Osteocyte (in vitro differentiated cells): ENCODE measurements at regions not wholly inside any gene's neighbourhood (a gene's known extent, or its start where the extent isn't known, plus 50 kb on each side); places are given as distances from the start of the nearest gene placed in this dataset.

Experiments used
- DNase-seq: peaks from one replicate; pipeline ENCODE4 v3.0.0; 2021; ENCODE audit warnings: mixed read lengths; ENCODE audit not compliant: unreplicated experiment; ENCODE audit errors: extremely low spot score
- H3K27ac Mint-ChIP-seq: one replicate; pipeline ENCODE4 v1.8.0; 2021; ENCODE audit warnings: mild to moderate bottlenecking, mixed read lengths; ENCODE audit not compliant: unreplicated experiment
- H3K27me3 Mint-ChIP-seq: one replicate; pipeline ENCODE4 v1.8.0; 2021; ENCODE audit warnings: mixed read lengths; ENCODE audit not compliant: unreplicated experiment
- H3K36me3 Mint-ChIP-seq: one replicate; pipeline ENCODE4 v1.8.0; 2021; ENCODE audit warnings: mixed read lengths; ENCODE audit not compliant: unreplicated experiment
- H3K4me1 Mint-ChIP-seq: one replicate; pipeline ENCODE4 v1.8.0; 2021; ENCODE audit warnings: mixed read lengths; ENCODE audit not compliant: unreplicated experiment
- H3K4me3 Mint-ChIP-seq: one replicate; pipeline ENCODE4 v1.8.0; 2021; ENCODE audit warnings: mild to moderate bottlenecking, moderate library complexity, mixed read lengths; ENCODE audit not compliant: unreplicated experiment
- H3K9me3 Mint-ChIP-seq: one replicate; pipeline ENCODE4 v1.8.0; 2021; ENCODE audit warnings: mixed read lengths; ENCODE audit not compliant: unreplicated experiment
- CTCF ChIP-seq: fragments of 200-600 bp; sonication (generic); IDR thresholded peaks from 2 replicates; pipeline ENCODE4 v1.5.0; 2021; ENCODE audit warnings: antibody characterized with exemption, mild to moderate bottlenecking, moderate library complexity

GRCh38 chr12:91998316-91998715 lies 147.3 kb downstream of the BTG1 start:
- no peak for TF ChIP-seq CTCF
- peaks cover 29% of the 10 kb centered on the region for H3K4me1 Mint-ChIP-seq

GRCh38 chr12:91994208-91994797 lies 151.3 kb downstream of the BTG1 start:
- Mint-ChIP-seq H3K27me3 (no peaks in the 10 kb centered on the region), H3K9me3 (peaks cover 10% of the 10 kb centered on the region), H3K27ac (no peak overlapping the region), H3K4me1 (peaks cover 25% of the 10 kb centered on the region), H3K4me3 (no peak overlapping the region), H3K36me3 (peaks cover 2% of the 10 kb centered on the region)
- no peak for DNase-seq
- TF ChIP-seq CTCF, result no peak

More at GRCh38 chr12:91998316-91998715, 147.3 kb downstream of the BTG1 start:
- H3K9me3 Mint-ChIP-seq, result peaks cover 13% of the 10 kb centered on the region
- no peak for DNase-seq
- peaks cover 2% of the 10 kb centered on the region for H3K36me3 Mint-ChIP-seq
- no peaks in the 10 kb centered on the region for H3K27me3 Mint-ChIP-seq
- no peak overlapping the region for H3K4me3 Mint-ChIP-seq
- H3K27ac Mint-ChIP-seq, result no peak overlapping the region

DNA sequence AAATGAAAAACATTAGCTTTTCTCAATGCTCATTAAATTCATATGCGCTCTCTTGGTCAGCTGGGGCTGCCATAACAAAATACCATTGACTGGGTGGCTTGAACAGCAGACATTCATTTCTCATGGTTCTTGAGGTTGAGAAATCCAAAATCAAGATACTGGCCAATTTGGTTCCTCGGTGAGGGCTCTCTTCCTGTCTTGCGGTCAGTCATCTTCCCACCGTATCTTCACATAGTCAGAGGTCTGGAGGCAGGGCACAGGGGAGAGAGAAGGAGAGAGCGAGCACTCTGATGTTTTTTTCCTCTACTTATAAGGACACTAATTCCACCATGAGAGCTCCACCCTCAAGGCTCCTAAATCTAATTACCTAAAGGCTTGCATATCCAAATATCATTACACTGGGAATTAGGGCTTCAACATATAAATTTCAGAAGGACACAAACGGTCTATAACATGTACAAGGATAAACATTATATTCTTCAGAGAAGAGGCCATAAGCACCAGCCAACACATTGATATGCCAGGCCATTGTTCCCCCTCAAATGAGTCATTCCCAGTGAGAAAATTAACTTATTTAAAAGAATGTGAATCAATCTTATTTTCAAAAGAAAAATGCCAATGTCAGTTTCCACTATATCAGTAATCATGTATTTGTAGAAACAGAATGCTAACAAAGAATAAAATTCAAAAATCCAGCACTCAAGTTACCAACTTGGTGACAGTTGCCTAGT lies 152.2 kb downstream of the BTG1 start:
- no peak for TF ChIP-seq CTCF
- Mint-ChIP-seq H3K4me1 (peaks cover 31% of the 10 kb centered on the region), H3K27me3 (no peaks in the 10 kb centered on the region), H3K9me3 (peaks cover 6% of the 10 kb centered on the region), H3K27ac (no peak overlapping the region), H3K4me3 (no peak overlapping the region), H3K36me3 (peaks cover 2% of the 10 kb centered on the region)
- no peak for DNase-seq

DNA sequence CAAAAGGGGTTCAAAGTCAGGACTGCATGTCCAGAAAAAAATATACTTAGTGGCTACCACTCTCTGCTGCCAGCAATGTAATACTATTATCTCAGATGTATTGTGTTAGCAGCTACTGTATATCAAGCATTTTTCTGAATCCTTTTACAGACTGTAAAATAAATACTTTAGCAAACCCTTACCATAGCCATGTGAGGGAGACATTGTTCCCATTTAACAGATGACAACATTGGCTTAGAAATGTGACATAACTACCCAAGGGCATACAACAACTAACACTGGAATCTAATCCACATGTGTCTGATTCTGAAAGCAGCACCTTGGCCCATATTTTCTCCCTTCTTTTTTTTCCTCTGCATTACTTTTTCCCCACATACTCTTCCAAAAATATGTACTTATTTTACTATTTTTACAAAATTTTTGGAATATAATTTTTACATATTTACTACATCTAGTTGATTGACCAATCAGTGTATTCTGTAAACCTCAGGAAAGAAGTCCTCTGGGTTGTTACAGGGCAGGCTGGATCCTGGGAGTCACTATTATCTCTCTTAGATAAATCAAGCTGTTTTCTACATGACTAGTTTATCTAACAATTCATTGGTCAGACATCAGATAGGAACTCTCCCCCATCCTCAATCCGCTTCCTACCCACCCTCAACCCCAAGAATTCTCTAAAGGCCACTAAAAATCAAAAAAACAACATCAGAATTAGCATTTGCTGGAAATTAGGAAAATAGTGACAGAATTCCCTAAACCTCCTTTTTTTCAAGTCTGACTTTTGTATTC lies 154.1 kb downstream of the BTG1 start:
- Mint-ChIP-seq H3K27ac (no peak overlapping the region), H3K36me3 (no peaks in the 10 kb centered on the region), H3K9me3 (no peaks in the 10 kb centered on the region), H3K4me1 (peaks cover 43% of the 10 kb centered on the region), H3K27me3 (no peaks in the 10 kb centered on the region), H3K4me3 (no peak overlapping the region)
- TF ChIP-seq CTCF, result peak; percentile 14
- no peak for DNase-seq

DNA sequence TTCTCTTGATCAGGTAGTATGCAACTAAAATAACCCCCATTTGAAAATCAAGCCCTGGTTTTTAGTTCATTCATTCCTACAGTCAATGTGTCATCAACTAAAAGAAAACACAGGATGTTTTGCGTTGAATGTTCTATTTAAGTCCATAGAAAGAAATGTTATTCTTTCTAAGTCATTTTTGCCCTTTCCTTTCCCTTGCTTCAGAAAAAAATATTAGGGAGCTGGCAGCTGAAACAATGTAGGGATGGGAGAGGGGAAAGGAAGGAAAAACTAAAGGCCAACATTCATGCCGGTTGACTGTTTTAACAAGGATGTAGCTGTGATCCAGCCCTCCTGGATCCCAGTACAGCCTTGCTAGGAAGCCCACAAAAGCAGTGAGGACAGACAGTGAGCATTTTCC lies 155.1 kb downstream of the BTG1 start:
- H3K4me1 Mint-ChIP-seq, result peaks cover 53% of the 10 kb centered on the region
- H3K36me3 Mint-ChIP-seq, result no peaks in the 10 kb centered on the region

More for the DNA sequence above, 155.1 kb downstream of the BTG1 start:
- TF ChIP-seq CTCF, result no peak
- no peaks in the 10 kb centered on the region for H3K27me3 Mint-ChIP-seq
- no peak overlapping the region for H3K4me3 Mint-ChIP-seq
- H3K27ac Mint-ChIP-seq, result peak overlapping the region; percentile 84
- no peak for DNase-seq
- H3K9me3 Mint-ChIP-seq, result no peaks in the 10 kb centered on the region
